C1 segment of cervical spinal cord (tissue), 14 donors: ENCODE measurements at regions not wholly inside any gene's neighbourhood (a gene's known extent, or its start where the extent isn't known, plus 50 kb on each side); places are given as distances from the start of the nearest gene placed in this dataset.
A peak's percentile ranks its signal among the peaks of the same experiment; 100 is the strongest.

Source experiments
- DNase-seq, 14 donors: peaks; one replicate each; lab custom pipeline; 2025; lab: John Stamatoyannopoulos, UW

DNA sequence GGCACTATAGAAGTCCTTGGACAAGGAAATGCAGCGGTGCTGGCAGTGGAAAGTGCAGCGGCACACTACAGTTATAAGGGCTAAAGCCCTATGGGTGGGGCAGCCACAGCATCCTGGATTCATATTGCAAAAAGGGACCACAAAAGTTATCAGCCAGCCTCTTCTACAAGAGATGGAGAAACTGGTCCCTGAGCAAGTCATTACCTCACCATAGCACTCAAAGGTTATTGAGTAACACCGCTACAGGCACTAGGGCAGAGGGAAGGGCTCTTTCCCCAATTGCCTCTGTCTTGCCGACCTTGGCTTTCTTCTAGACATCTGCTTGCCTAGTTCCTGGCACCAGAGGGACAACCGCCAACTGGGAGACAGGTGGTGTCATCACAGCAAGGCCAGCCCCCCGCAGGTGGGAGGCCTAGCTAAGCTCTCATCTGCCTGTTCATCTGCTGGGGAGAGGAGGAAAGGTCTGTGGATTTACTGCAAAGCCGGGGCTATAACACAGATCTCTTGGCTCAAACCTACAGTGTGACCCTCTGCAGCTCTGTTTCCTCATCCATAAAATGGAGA, 600.0 kb downstream of the BCOR start:
- DNase-seq = no peak

DNA sequence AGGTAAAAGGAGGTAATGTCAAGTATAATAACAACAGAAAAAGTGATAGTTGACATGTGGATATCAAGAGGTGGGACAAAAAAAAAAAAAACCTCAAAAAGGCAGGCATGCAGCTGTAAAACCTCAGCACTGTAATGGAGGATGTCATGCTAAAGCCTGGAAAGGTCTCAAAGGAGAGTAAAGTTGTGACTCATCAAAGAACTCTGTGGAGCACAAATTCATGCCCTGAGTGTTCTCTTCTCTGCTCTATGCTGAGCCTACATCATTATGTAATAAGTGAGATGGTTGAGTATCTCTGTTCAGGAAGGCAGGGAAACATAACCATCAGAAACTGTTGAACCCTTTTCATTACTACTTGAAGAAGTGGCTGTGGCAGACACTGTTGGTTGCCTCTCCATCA, 597.8 kb downstream of the BCOR start:
- DNase-seq = no peak

DNA sequence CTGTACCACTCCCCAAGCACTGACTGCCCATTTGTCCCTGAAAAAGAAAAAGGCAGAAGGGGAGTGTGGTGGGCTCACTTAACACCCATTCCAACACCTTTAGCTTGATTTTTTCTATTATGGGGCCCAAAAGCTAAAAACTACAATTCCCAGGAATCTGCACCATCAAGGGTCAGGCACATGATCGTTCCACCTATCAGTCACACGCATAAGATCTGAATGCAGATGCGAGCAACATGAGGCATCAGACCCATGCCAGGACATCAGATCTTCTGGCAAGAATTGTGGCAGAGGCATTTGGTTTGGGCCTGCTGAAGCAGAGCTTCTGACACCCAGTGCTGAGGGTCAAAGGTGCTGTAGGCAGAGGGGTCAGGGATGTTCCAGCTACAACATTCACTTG, 595.9 kb downstream of the BCOR start:
- no peak for DNase-seq

DNA sequence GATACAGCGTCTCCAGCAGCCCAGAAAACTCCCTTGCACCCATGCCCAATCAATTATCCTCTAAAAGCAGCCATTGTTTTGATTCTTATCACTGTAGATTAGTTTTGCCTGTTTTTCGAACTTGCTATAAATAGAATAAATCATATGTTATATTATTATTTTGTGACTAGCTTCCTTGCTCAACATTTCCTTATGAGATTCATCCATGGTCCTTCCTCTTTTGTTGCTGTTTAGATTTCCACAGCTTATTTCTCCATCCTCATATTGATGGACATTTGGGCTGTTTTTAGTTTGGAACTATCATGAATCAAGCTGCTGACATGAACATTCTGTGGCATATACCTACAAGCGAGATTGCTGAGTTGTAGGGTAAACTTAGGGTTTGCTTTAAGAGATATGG, 595.3 kb downstream of the BCOR start:
- no peak for DNase-seq

DNA sequence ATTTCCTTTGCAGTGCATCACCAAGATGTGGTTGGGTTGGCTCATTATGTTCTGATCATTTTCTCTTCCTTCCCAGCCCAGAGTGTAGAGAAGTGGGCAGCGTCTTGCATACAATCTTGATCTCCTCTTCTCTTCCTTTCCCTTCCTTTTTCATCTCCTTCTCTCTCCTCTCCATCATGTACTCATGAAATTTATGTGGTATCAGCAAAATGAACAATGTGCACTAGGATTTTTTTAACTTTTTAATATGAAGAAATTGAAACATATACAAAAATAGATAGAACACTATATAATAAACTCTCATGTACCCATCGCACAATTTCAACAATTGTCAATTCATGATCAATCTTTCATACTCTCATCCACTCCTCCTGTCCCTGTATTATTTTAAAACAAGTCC, 593.5 kb downstream of the BCOR start:
- no peak for DNase-seq

DNA sequence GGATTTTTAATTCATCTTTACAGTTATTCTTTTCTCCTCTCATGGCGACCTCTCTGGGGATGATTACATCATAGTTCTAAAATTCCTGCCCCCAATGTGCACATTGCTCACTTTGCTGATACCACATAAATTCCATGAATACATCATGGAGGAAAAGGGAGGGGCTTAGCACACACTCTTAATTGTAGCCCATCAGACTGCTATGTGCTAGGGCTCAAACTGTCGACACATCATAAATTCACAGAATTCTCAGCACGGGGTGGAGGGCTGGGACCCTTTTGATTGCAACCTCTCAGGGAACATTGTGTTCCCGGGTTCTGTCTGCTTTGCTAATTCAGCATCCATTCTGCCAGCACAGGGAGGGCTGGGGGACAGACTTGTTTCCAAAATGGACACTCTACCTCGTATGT, 592.9 kb downstream of the BCOR start:
- no peak for DNase-seq

DNA sequence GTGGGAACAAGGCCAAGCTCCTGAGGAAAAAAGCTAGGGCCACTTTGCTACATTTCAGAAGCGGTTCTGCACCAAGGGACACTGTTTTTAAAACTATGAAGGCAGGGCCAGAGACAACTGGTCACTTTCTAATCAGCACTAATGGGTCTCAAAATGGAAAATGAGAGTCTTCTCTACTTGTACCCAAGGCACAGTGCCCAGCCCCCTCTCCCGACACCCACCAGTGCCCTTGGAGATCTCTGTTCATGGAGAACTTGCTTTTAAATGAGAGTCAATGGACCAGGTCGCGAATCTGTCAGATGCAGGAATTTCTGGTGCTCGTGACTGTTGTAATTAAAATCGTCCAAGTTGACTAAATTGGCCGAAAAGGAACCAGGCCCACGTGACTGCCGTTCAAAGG, 591.6 kb downstream of the BCOR start:
- no peak for DNase-seq

DNA sequence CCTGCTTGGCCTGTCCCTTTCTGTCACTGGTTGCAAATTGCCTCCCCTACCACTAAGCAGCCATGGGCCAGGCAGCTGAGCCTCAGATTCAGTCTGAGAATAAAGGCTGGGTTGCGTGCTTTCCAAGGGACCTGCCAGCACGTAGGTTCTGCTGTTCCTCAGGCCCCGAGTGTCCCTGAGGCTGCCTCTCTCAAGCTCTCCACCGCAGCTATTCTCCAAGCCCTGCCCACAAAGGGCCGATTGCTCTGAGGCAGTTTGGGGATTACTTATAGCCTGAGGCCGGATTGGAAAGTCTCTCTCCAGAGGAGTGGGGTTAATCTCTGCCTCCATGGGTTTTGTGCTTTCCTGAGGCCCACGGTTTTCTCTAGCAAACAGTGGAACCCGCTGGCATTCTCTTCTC, 590.7 kb downstream of the BCOR start:
- no peak for DNase-seq

DNA sequence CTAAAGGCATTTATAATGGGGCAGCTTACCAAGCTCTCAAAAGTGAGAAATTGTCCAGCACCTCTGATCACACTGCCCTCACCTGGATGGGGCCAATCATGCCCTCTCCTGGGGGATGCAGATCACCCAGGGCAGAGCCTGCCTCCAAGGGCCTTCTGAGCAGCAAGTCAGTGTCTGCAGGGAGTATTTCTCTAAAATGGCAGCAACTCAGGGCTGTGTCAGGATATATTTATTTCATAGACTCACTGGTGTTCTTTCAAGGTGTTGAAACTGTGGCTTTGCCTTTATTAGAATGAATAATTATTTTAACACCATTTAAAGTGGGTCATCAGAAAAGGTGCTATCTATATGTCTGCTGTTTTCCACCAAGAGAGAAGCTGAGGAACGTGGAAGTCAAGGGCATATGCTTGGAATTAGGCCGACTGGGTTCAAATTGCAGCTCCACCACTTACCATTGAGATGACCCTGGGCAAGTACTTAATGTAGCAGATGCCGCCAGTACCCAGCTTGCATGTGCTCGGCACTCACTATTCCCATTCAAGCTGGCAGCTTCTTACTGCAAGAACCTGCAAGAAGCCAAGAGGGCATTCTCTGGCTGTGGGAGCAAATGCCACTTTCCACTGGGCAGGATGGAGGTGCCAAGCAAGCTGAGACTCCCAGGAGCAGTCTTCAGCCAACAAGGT, 590.0 kb downstream of the BCOR start:
- no peak for DNase-seq

DNA sequence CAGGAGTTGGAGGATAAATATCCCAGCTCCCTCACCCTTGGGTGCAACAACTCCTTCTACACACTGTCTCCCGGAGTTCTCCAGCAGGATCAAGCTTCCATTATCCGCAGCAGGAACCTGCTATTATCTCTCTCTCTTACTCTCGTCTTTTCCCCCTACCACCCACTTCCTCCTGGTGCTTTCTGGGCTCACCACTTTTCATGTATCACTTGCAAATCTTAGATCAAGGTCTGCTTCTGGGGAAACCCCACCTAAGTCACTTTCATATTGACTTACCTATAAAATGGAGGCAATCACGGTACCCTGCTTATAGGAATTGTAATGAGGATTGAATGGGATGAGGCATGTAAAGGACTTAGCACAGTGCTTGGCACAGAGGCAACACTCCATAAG, 589.5 kb downstream of the BCOR start:
- DNase-seq = no peak

DNA sequence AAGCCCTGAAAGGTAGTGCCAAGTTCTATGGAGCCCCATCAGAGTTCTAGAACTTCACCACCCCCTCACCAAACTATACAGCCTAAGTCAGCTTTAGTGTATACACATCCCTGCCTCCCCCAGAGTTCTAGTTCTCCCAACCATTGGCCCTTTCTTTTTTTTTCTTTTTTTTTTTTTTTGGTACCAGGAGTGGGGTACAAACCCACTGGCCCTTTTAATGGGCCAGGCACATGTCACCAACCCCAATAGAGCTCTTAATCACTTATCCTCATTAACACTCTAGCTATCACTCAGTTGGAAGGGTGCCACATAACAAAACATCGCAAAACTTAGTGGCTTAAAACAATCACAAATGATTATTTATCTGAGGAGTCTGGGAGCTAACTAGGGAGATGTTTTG, 588.6 kb downstream of the BCOR start:
- DNase-seq = no peak

DNA sequence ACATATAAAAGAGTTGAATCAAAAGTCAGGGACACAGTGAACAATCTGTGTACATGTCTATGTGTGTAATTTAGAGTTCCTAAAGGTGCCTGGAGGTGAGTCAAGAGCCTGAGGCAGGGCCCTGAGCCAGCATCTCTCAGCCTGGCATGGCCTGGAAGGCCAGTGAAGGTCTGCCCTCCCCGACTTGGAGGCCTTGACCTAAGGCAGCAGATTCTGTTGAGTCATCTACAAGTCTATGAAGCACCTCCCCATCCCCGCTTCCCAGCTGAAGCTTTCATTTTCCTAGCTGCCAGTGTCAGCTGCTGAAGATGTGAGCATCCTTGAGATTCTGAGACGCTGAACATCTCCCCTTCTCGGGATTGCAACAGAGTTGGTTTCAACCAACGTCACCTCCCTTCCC, 583.9 kb downstream of the BCOR start:
- DNase-seq = no peak

DNA sequence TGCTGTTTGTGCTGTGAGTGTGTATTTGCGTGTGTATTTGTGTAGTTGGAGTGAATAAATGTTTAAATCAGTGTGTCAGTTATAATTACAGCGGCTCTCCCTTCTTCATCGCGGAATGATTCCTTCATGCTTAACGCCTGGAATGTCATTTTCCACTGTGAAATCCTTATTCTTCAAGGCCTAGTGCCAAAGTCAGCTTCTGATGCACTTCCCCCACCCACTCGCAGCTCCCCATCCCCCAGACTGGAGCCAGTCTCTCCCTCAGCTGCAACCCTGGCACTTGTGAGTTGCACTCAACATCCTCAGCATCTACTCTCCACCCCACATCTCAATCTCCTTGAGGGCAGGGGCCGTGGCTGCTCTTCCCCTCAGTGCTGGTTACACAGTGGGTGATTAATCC, 583.0 kb downstream of the BCOR start:
- DNase-seq = no peak

DNA sequence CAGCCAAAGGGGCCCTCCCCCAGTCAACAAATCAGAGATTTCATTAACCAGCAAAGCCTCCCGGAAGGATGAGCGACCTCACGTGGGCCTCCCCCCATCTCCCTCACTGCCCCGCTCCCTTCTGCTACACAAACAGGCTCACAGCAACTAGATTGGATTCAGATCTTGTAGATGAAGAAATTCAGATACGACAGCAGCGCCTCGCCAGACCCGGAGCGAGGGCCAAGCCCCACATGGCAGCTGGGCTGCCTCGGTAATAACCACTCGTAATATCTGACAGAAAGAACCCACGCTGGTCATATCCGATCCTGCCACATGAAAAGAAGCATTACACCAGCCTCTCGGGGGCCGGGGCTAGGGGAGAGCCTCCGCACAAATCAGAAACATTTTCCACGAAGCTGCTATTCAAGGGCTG, 581.3 kb downstream of the BCOR start:
- no peak for DNase-seq

DNA sequence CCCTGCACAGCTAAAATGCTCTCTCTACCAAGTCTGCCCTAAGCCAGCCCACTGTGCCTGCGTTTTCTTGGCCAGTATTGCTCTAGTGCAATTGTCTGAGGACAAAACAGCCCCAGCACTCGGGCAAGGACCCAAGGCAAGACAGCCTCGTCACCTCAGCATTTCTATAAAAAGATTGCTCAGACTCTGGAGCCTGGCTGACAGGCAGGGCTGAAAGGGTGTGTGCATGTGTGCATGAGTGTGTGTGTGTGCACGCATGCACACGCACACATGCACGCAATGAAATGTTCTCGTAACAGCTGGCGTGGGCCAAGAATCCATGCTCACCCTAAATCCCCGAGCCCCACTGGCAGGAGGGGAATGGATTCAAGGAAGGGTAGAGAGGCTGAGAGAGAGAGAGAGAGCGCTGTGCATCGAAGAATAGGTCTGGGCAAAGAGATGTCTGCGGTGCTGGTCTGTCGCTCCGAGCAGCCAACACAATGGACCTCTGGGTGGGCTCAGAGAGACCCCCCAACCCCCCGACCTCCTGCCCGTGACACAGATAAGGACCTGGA, 579.2 kb downstream of the BCOR start:
- peak in 5 of 14 donors; percentile 7 to 39 (median 19) for DNase-seq

DNA sequence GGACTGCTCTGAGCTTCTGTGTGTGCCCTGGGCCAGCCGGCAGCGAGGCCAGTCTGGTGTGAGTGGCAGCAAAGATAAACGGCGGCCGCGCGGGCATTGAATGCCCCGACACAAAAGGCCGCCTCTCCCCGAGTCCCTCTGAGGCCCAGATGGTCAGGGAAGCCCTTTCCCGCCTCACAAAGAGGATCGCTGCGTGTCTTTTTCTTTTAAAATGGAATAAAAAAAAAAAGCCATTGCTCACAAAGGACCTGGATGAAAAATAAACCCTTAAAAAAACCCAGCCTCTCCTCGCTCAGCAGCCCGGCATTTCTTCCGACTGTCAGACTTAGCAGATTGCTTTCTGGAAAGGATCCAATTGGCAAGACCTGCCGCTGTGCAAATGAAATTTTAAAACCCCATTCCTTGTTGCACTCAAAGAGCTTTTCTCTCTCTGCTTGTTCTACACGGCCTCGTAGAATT, 578.7 kb downstream of the BCOR start:
- peak in 4 of 14 donors; percentile 8 to 41 (median 27) for DNase-seq

DNA sequence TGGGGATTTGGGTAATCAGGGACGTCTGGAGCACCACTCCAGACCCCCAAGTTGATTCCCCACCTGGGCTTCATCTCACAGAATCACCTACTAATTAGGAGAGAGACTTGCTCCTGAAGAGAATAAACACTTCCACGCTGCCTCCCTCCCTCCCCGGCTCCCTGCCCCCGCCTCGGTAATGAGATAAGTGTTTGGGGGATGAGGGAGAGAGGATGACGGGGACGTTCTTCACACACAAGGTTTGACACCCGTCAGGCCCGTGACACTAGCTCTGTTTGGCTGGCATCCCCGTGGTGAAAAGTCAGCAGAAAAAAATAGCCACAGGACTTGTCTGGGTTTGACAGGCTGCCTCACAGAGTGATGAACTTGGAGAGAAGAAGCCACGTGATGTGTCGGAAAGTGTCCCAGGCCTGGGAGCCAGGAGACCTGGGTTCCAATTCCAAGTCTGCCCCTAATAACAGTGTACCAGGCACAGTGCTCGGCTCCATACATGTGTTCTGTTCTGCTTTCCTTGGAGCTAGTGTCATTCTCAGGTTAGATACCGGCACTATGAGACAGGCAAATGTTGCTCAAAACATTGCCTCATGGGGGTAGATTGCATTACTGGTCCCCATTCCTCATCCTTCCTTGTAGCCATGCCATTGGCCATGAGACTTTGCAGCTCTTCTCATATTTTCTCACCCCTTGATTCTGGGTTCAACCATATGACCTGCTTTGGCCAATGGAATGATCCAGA, 578.0 kb downstream of the BCOR start:
- DNase-seq = no peak

DNA sequence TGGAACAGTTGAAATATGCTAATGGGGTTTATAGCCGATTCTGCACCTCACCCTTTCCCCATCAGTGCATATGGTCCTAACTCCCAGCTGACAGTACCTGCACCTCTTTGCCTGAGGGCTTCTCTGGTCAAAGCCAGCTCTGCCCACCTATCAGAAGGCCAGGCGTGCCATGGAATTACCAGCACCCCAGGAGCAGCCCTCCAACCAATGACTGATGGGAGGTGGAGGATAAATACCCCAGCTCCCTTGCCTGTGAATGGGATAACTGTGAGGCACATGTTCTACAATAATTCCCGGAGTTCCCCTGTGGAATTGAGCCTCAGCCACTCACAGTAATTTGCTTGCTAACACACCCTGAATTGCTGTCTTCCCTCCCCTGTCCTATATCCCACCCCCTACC, 572.0 kb downstream of the BCOR start:
- no peak for DNase-seq

DNA sequence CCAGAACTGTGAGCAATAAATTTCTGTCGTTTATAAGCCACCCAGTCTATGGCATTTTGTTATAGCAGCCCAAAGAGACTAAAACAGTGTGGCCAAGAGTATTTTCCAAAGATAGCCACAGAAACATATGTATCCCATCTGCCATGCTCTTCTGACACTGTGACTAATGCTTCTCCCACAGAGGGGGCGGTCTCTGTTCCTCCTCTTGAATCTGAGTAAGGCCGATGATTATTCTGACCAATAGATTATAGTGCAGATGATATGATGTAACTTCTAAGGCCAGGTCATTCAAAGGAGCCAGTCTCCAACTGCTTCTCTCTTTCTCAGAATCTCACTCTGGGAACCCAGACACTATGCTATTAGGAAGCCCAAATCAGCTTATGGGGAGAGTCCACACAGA, 570.7 kb downstream of the BCOR start:
- DNase-seq = no peak

DNA sequence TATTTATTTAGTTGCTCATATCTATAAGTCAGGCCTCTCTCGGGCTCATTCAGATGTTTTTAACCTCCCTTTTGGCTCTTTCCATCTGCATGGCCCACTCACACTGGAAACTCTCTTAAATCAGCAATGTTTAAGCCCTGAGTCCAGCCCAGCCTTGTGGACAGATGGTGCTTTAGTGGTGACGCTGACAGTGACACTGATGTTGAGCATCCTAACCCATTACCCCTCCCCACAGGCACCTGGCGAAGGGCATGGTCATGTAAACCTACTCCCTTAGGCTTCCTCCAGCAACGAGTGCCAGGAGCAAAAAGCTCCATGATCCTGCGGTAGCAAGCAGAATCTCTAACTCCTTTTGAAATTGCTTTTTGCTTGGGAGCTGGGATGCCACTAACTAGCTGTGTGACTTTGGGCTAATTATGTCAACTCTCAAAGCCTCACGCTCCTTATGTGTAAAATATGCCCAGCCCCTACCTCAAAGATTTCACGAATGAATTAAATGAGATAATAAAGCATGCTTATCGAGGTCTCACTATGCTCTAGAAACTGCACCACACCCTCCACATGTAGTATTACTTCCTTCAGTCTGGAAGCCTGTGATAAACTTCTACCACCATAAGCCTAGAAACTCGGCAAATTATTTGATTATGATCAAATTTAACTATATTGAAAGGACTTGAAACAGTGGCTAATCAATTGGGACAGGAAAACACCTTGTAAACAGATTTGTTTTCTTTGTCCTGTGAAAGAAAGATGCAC, 569.4 kb downstream of the BCOR start:
- DNase-seq = no peak

DNA sequence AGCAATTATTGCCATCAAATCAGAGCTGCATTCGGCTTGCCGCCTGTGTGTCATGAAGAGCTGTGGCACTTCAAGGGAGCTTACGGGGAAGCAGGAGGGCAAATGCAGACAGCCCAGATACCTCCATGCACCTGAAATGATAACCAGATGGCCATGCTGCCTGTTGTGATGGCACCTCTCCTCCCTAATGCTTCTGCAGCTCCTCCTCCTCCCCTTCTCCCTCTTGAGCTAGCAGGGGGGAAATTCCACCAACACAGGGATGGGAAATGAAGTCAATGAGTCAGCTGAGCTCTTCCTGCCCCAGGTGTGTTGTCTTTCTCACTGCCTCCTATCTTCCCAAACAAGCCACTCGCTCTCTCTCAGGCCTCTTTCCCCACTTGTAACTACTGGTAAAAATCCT, 565.0 kb downstream of the BCOR start:
- DNase-seq = peak in 1 of 14 donors; percentile 45

DNA sequence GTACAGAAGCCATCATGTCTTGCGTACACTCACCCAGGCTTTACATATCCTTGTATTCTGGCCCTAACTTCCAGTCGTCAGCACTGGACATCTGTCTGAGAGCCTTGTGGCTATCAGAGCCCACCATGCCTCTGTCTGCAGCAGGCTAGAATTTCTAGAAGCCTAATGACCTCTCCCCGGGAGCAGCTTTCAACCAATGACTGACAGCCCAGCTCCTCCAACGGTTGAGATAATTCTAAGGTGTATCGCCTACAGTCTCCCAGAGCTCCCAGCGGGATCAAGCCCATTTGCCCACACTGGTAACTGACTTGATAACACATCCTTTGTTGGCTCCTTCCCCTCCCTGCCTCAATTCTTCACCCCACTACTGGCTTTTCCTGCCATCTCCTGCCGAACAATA, 562.8 kb downstream of the BCOR start:
- DNase-seq = no peak
